IMR-90 (cell line): ENCODE measurements at regions not wholly inside any gene's neighbourhood (a gene's known extent, or its start where the extent isn't known, plus 50 kb on each side); places are given as distances from the start of the nearest gene placed in this dataset.
"Not testable (repeated sequence)": the region's sequence is repeated elsewhere in the genome, so short reads cannot be mapped to it uniquely, and the experiment has no call there.

Experiments used
- ATAC-seq: fragments of 200-7000 bp; cut with Tn5 transposase; 2 replicates; pipeline ENCODE4 v1.9.1; 2020; ENCODE audit warnings: low read depth, mild to moderate bottlenecking, moderate library complexity
- BruUV-seq: library from RNA; stranded (reverse); fragments of 400-500 nt; replicated peaks from 2 replicates; lab custom pipeline; 2021; lab: Mats Ljungman, UMichigan
- CTCF ChIA-PET: fragments of 300-600 bp; formaldehyde crosslinking; extraction: SDS; loops from one replicate; lab custom pipeline; 2021; ENCODE audit warnings: antibody characterized with exemption; lab: Yijun Ruan, JAX
- POLR2A ChIA-PET: fragments of 300-600 bp; sonication (Branson Sonifier 250); formaldehyde crosslinking; loops from one replicate; lab custom pipeline; 2022; ENCODE audit warnings: antibody characterized with exemption; ENCODE audit not compliant: unreplicated experiment; lab: Charles Lee
- DNase-seq: peaks from one replicate; pipeline ENCODE4 v3.0.0; 2013
- H2AFZ ChIP-seq: replicated peaks from 2 replicates; pipeline ENCODE3; 2013; ENCODE audit warnings: low read length, mild to moderate bottlenecking; ENCODE audit not compliant: poor library complexity
- H2AK5ac ChIP-seq: 2 replicates; pipeline ENCODE4 v1.6.1; 2013; ENCODE audit warnings: low read depth, low read length, inconsistent platforms
- H2AK9ac ChIP-seq: replicated peaks from 2 replicates; pipeline ENCODE3; 2013; ENCODE audit warnings: mild to moderate bottlenecking, low read depth, low read length, moderate library complexity; ENCODE audit not compliant: poor library complexity
- H2BK120ac ChIP-seq: 2 replicates; pipeline ENCODE4 v1.6.1; 2013; ENCODE audit warnings: low read depth, low read length, inconsistent platforms
- H2BK15ac ChIP-seq: 3 replicates; pipeline ENCODE4 v1.6.1; 2013; ENCODE audit warnings: low read depth, low read length, inconsistent platforms
- H2BK20ac ChIP-seq: 2 replicates; pipeline ENCODE4 v1.6.1; 2013; ENCODE audit warnings: low read depth, mild to moderate bottlenecking, inconsistent platforms, low read length, moderate library complexity
- H2BK5ac ChIP-seq: 2 replicates; pipeline ENCODE4 v1.6.1; 2013; ENCODE audit warnings: mild to moderate bottlenecking, low read depth, low read length, inconsistent platforms; ENCODE audit not compliant: poor library complexity, severe bottlenecking
- H3K14ac ChIP-seq: replicated peaks from 2 replicates; pipeline ENCODE4 v1.6.1; 2013; ENCODE audit warnings: low read depth, low read length, inconsistent platforms
- H3K18ac ChIP-seq: 2 replicates; pipeline ENCODE4 v1.6.1; 2013; ENCODE audit warnings: low read depth, low read length, control low read depth
- H3K23ac ChIP-seq: 2 replicates; pipeline ENCODE4 v1.6.1; 2013; ENCODE audit warnings: low read depth, low read length, inconsistent platforms
- H3K27ac ChIP-seq: 2 replicates; pipeline ENCODE4 v1.5.1; 2013; ENCODE audit warnings: mild to moderate bottlenecking, control low read depth, low read length; ENCODE audit not compliant: insufficient read depth
- H3K27me3 ChIP-seq: 2 replicates; pipeline ENCODE4 v1.6.1; 2013; ENCODE audit warnings: low read length; ENCODE audit not compliant: control insufficient read depth, insufficient read depth
- H3K36me3 ChIP-seq: 2 replicates; pipeline ENCODE4 v1.6.1; 2013; ENCODE audit warnings: low read length, mixed read lengths; ENCODE audit not compliant: control insufficient read depth, insufficient read depth
- H3K4ac ChIP-seq: 2 replicates; pipeline ENCODE4 v1.6.1; 2013; ENCODE audit warnings: low read depth, low read length, inconsistent platforms
- H3K4me1 ChIP-seq: 2 replicates; pipeline ENCODE4 v1.6.1; 2013; ENCODE audit warnings: low read length, mixed read lengths; ENCODE audit not compliant: control insufficient read depth, insufficient read depth
- H3K4me2 ChIP-seq: 2 replicates; pipeline ENCODE4 v1.6.1; 2013; ENCODE audit warnings: low read depth, mild to moderate bottlenecking, control low read depth, low read length, moderate library complexity
- H3K4me3 ChIP-seq: 2 replicates; pipeline ENCODE4 v1.5.1; 2013; ENCODE audit warnings: low read depth, mild to moderate bottlenecking, control low read depth, low read length, moderate library complexity; ENCODE audit not compliant: insufficient read depth
- H3K56ac ChIP-seq: 2 replicates; pipeline ENCODE4 v1.6.1; 2013; ENCODE audit warnings: low read length, inconsistent platforms; ENCODE audit not compliant: insufficient read depth; ENCODE audit errors: extremely low read depth
- H3K79me1 ChIP-seq, 2 experiments: 2 replicates each; pipeline ENCODE4 v1.6.1; 2013; ENCODE audit warnings: low read length in 2 of 2, inconsistent platforms in 1 of 2, low read depth in 1 of 2
- H3K9ac ChIP-seq: 2 replicates; pipeline ENCODE4 v1.6.1; 2013; ENCODE audit warnings: low read depth, low read length, control low read depth
- H3K9me1 ChIP-seq: 2 replicates; pipeline ENCODE4 v1.6.1; 2013; ENCODE audit warnings: low read length, inconsistent platforms; ENCODE audit not compliant: insufficient read depth
- H3K9me3 ChIP-seq: 2 replicates; pipeline ENCODE4 v1.6.1; 2013; ENCODE audit warnings: low read length; ENCODE audit not compliant: control insufficient read depth, insufficient read depth
- H4K20me1 ChIP-seq: 2 replicates; pipeline ENCODE4 v1.6.1; 2013; ENCODE audit warnings: low read length, inconsistent platforms; ENCODE audit not compliant: insufficient read depth
- H4K5ac ChIP-seq: 2 replicates; pipeline ENCODE4 v1.6.1; 2013; ENCODE audit warnings: mild to moderate bottlenecking, low read depth, low read length, control low read depth
- H4K8ac ChIP-seq, 2 experiments: 2 replicates each; pipeline ENCODE4 v1.6.1; 2013; ENCODE audit warnings: low read depth in 2 of 2, low read length in 2 of 2, control low read depth in 1 of 2, inconsistent platforms in 1 of 2
- H4K91ac ChIP-seq: 2 replicates; pipeline ENCODE4 v1.6.1; 2013; ENCODE audit warnings: low read depth, low read length, inconsistent platforms; ENCODE audit not compliant: insufficient read depth
- WGBS, 2 experiments: methylation state at CpG; one replicate each; pipeline versions ENCODE4 v1.1.5 to v1.1.7; 2013; ENCODE audit warnings: missing lambda C conversion rate in 2 of 2; ENCODE audit not compliant: insufficient read length in 1 of 2; ENCODE audit errors: extremely low coverage in 2 of 2; 5-methylcytosine and 5-hydroxymethylcytosine counted together
- dilution Hi-C: fragments of 300-500 bp; cut with HindIII; formaldehyde crosslinking; loops from one replicate; pipeline ENCODE4 v1.14.3; 2018; ENCODE audit warnings: low sequenced_read_pairs; ENCODE audit not compliant: unreplicated experiment
- in situ Hi-C: fragments of 300-500 bp; cut with MboI; formaldehyde crosslinking; loops from 3 replicates; pipeline ENCODE4 v1.14.3; 2019; ENCODE audit warnings: low sequenced_read_pairs, inconsistent platforms, mixed read lengths
- intact Hi-C: fragments of 100-400 bp; cut with micrococcal nuclease; formaldehyde crosslinking; loops from 2 replicates; pipeline ENCODE4 v1.10.0; 2022

GRCh38 chr19:34859325-34859724 is 67.4 kb upstream of the ZNF30 start:
- H4K5ac ChIP-seq, H3K9me1 ChIP-seq, H3K23ac ChIP-seq, H3K4ac ChIP-seq, H4K8ac ChIP-seq, H2AK9ac ChIP-seq, H3K9me3 ChIP-seq, DNase-seq, H2AK5ac ChIP-seq, H3K4me2 ChIP-seq, H3K18ac ChIP-seq, H3K27ac ChIP-seq, ATAC-seq, H3K79me1 ChIP-seq, H4K20me1 ChIP-seq, H3K36me3 ChIP-seq, H3K4me1 ChIP-seq, H3K27me3 ChIP-seq, H3K14ac ChIP-seq, POLR2A ChIA-PET, in situ Hi-C loops, H3K9ac ChIP-seq, BruUV-seq, H2BK20ac ChIP-seq, H2BK5ac ChIP-seq, dilution Hi-C loops, H3K56ac ChIP-seq, H2BK15ac ChIP-seq, intact Hi-C loops, H2BK120ac ChIP-seq, H3K4me3 ChIP-seq, CTCF ChIA-PET, H2AFZ ChIP-seq, H4K91ac ChIP-seq: not testable (repeated sequence)
- WGBS, 2 experiments: no CpG with 5 or more reads among the region's 2 CpGs
